ENCODE measurements at regions not wholly inside any gene's neighbourhood (a gene's known extent, or its start where the extent isn't known, plus 50 kb on each side); places are given as distances from the start of the nearest gene placed in this dataset.

DNA sequence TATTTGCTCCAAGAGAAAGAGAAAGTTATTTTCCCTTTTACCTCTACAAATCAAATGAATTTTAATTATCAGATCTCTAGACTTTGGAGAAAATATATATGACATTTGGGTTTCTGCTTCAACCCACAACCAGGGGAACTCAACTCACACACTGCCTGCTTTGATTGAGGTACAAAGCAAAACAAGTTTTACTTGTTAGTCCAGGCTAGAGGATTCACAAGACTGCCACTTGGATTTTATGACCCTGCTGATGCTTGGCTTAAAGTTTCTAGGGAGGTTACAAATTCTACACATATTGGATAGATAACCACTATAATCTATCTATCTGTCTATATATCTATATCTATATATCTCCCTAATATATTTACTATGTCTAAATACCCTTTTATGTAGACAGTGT lies 467.3 kb upstream of the RGS18 start:
- no peak for DNase-seq (ENCODE audit: low read depth, low spot score)
- RAD21 ChIA-PET (ENCODE audit: unreplicated experiment): no interaction called here
- ATAC-seq: no peak
- Histone ChIP-seq H3K9me3 (replicated peaks; ENCODE audit: control insufficient read depth, insufficient read depth, low read length) (no peaks in the 10 kb centered on the region), H3K79me2 (ENCODE audit: control insufficient read depth, insufficient read depth, low read length) (no peaks in the 10 kb centered on the region), H4K20me1 (ENCODE audit: control insufficient read depth, insufficient read depth) (no peaks in the 10 kb centered on the region), H2AFZ (ENCODE audit: control insufficient read depth, low read depth, low read length) (no peak overlapping the region), H3K4me1 (ENCODE audit: control insufficient read depth, insufficient read depth, low read length) (no peaks in the 10 kb centered on the region), H3K27ac (ENCODE audit: control insufficient read depth, insufficient read depth) (no peak overlapping the region), H3K27me3 (replicated peaks in 1 of 2; ENCODE audit: control insufficient read depth in 2 of 2, insufficient read depth in 2 of 2, low read length in 1 of 2) (no peaks in the 10 kb centered on the region), H3K36me3 (ENCODE audit: control insufficient read depth in 2 of 2, insufficient read depth in 2 of 2, low read length in 1 of 2) (no peaks in the 10 kb centered on the region), H3K9ac (ENCODE audit: control insufficient read depth, insufficient read depth, low read length) (no peak overlapping the region), H3K4me3 (no peak overlapping the region), H3K4me2 (ENCODE audit: control insufficient read depth, insufficient read depth) (no peak overlapping the region)
- no TSS peak for BruUV-seq (replicated peaks)
- CTCF ChIA-PET: no interaction called here
- no peak for TF ChIP-seq SREBF2 (IDR thresholded peaks at IDR 0.05; ENCODE audit: low read length)
- TF ChIP-seq TCF7 (IDR thresholded peaks at IDR 0.05; ENCODE audit: borderline replicate concordance): no peak
- TF ChIP-seq, protein P1, sequence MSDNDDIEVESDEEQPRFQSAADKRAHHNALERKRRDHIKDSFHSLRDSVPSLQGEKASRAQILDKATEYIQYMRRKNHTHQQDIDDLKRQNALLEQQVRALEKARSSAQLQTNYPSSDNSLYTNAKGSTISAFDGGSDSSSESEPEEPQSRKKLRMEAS (IDR thresholded peaks at IDR 0.05; ENCODE audit: low read depth, low read length): no peak
- TF ChIP-seq SP1 (IDR thresholded peaks at IDR 0.05; ENCODE audit: low read depth, low read length): no peak
- no peak for TF ChIP-seq MTA2 (IDR thresholded peaks at IDR 0.05; ENCODE audit: low read depth)
- TF ChIP-seq MYB (IDR thresholded peaks at IDR 0.05; ENCODE audit: borderline replicate concordance, low read depth, low read length): no peak
- no peak for TF ChIP-seq MXI1 (IDR thresholded peaks at IDR 0.05; ENCODE audit: low read depth, low read length)
- SMC1A ChIA-PET (ENCODE audit: uncharacterized antibody, unreplicated experiment): no interaction called here
- no peak for FAIRE-seq
- in situ Hi-C loops (cut with MboI) (no loop called here), intact Hi-C loops (cut with micrococcal nuclease; ENCODE audit: unreplicated experiment) (no loop called here)
- POLR2A ChIA-PET: no interaction called here

DNA sequence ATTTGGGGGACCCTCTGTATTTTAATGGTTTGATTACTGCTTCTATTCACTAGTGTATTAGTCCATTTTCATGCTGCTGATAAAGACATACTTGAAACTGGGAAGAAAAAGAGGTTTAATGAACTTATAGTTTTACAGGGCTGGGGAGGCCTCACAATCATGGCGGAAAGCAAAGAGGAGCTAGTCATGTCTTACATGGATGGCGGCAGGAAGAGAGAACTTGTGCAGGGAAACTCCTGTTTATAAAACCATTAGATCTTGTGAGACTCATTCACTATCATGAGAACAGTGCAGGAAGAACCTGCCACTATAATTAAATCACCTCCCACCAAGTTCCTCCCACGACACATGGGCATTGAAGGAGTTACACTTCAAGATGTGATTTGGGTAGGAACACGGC lies 464.5 kb upstream of the RGS18 start:
- Histone ChIP-seq H3K27me3 (replicated peaks in 1 of 2; ENCODE audit: control insufficient read depth in 2 of 2, insufficient read depth in 2 of 2, low read length in 1 of 2) (no peaks in the 10 kb centered on the region), H2AFZ (ENCODE audit: control insufficient read depth, low read depth, low read length) (no peak overlapping the region), H4K20me1 (ENCODE audit: control insufficient read depth, insufficient read depth) (no peaks in the 10 kb centered on the region), H3K4me1 (ENCODE audit: control insufficient read depth, insufficient read depth, low read length) (no peaks in the 10 kb centered on the region), H3K36me3 (ENCODE audit: control insufficient read depth in 2 of 2, insufficient read depth in 2 of 2, low read length in 1 of 2) (no peaks in the 10 kb centered on the region), H3K9me3 (replicated peaks; ENCODE audit: control insufficient read depth, insufficient read depth, low read length) (no peaks in the 10 kb centered on the region), H3K79me2 (ENCODE audit: control insufficient read depth, insufficient read depth, low read length) (no peaks in the 10 kb centered on the region), H3K27ac (ENCODE audit: control insufficient read depth, insufficient read depth) (no peak overlapping the region), H3K4me3 (no peak overlapping the region), H3K9ac (ENCODE audit: control insufficient read depth, insufficient read depth, low read length) (no peak overlapping the region), H3K4me2 (ENCODE audit: control insufficient read depth, insufficient read depth) (no peak overlapping the region)
- ChIA-PET POLR2A (no interaction called here), RAD21 (ENCODE audit: unreplicated experiment) (no interaction called here), CTCF (no interaction called here), SMC1A (ENCODE audit: uncharacterized antibody, unreplicated experiment) (no interaction called here)
- ATAC-seq (no peak), FAIRE-seq (no peak), DNase-seq (ENCODE audit: low read depth, low spot score) (no peak)
- in situ Hi-C loops (cut with MboI) (no loop called here), intact Hi-C loops (cut with micrococcal nuclease; ENCODE audit: unreplicated experiment) (no loop called here)
- no TSS peak for BruUV-seq (replicated peaks)
- 36% methylated on average over 4 of the region's 4 CpGs for WGBS (ENCODE audit: insufficient coverage, insufficient replicate concordance, low lambda C conversion rate, missing lambda C conversion rate)
- TF ChIP-seq FOXM1 (IDR thresholded peaks at IDR 0.05; ENCODE audit: low read depth, low read length) (no peak), SIX5 (IDR thresholded peaks at IDR 0.05; ENCODE audit: low read depth, low read length, severe bottlenecking) (no peak), RUNX3 (IDR thresholded peaks at IDR 0.05; ENCODE audit: low read length) (no peak), ZNF217 (IDR thresholded peaks at IDR 0.05) (no peak), SREBF1 (IDR thresholded peaks at IDR 0.05; ENCODE audit: low read length) (no peak), SUZ12 (IDR thresholded peaks at IDR 0.05; ENCODE audit: unreplicated experiment) (no peak), IRF4 (IDR thresholded peaks at IDR 0.05; ENCODE audit: low read depth, low read length) (no peak), ASH2L (IDR thresholded peaks at IDR 0.05; ENCODE audit: borderline replicate concordance, low read depth) (no peak), POLR2AphosphoS2 (IDR thresholded peaks at IDR 0.05; ENCODE audit: low read depth, low read length) (no peak), BACH1 (IDR thresholded peaks at IDR 0.05; ENCODE audit: borderline replicate concordance) (no peak), LARP7 (IDR thresholded peaks at IDR 0.05) (no peak), MTA3 (IDR thresholded peaks at IDR 0.05; ENCODE audit: borderline replicate concordance, low read length) (no peak), KAT2A (conservative IDR thresholded peaks at IDR 0.05; ENCODE audit: control insufficient read depth, low read depth, low read length) (no peak)
- TF ChIP-seq, protein P2, sequence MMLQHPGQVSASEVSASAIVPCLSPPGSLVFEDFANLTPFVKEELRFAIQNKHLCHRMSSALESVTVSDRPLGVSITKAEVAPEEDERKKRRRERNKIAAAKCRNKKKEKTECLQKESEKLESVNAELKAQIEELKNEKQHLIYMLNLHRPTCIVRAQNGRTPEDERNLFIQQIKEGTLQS (IDR thresholded peaks at IDR 0.05; ENCODE audit: borderline replicate concordance, extremely low read depth, low read depth, low read length): no peak
- TF ChIP-seq, protein P3, sequence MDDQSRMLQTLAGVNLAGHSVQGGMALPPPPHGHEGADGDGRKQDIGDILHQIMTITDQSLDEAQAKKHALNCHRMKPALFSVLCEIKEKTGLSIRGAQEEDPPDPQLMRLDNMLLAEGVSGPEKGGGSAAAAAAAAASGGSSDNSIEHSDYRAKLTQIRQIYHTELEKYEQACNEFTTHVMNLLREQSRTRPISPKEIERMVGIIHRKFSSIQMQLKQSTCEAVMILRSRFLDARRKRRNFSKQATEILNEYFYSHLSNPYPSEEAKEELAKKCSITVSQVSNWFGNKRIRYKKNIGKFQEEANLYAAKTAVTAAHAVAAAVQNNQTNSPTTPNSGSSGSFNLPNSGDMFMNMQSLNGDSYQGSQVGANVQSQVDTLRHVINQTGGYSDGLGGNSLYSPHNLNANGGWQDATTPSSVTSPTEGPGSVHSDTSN (IDR thresholded peaks at IDR 0.05; ENCODE audit: insufficient replicate concordance, low read depth, low read length): no peak

Measured in GM12878 (cell line).